T-cell (primary cell): ENCODE measurements at regions not wholly inside any gene's neighbourhood (a gene's known extent, or its start where the extent isn't known, plus 50 kb on each side); places are given as distances from the start of the nearest gene placed in this dataset.

ENCODE experiments used
- ATAC-seq, 4 experiments: fragments of 200-7000 bp in 3 of 4; fragments of 150-1000 bp in 1 of 4; cut with Tn5 transposase; replicated peaks in 1 of 4; 1 replicate in 3 of 4; 2 replicates in 1 of 4; pipeline ENCODE4 v1.10.0; 2021; ENCODE audit warnings: moderate library complexity in 3 of 4, mild to moderate bottlenecking in 2 of 4, moderate number of reproducible peaks in 1 of 4
- CTCF ChIA-PET, 2 donors: fragments of 300-600 bp; sonication (Branson Sonifier 250); formaldehyde crosslinking; loops; one replicate each; lab custom pipeline; 2022; ENCODE audit warnings: antibody characterized with exemption in 2 of 2; lab: Charles Lee
- POLR2A ChIA-PET, 2 donors: fragments of 300-600 bp; sonication (Branson Sonifier 250); formaldehyde crosslinking; loops; one replicate each; lab custom pipeline; 2022; ENCODE audit warnings: antibody characterized with exemption in 2 of 2; lab: Charles Lee
- DNase-seq, 35 experiments: peaks; one replicate each; pipeline versions ENCODE4 v3.0.0 to v3.0.0-alpha.2; 2013 to 2023
- H3K27ac ChIP-seq: one replicate; pipeline ENCODE4 v1.5.1; 2013; ENCODE audit warnings: low read length
- H3K27me3 ChIP-seq, 2 experiments: replicated peaks in 1 of 2; 1 replicate in 1 of 2; 2 replicates in 1 of 2; pipeline versions ENCODE4 v1.6.1 to v1.7.0; 2013; ENCODE audit warnings: low read length in 1 of 2, mixed read lengths in 1 of 2; ENCODE audit not compliant: control insufficient read depth in 2 of 2, insufficient read depth in 2 of 2; ENCODE audit errors: extremely low read depth in 1 of 2
- H3K36me3 ChIP-seq, 2 donors: 1 replicate in 1 of 2; 2 replicates in 1 of 2; pipeline versions ENCODE4 v1.6.1 to v1.7.0; 2013; ENCODE audit warnings: low read length in 1 of 2; ENCODE audit not compliant: control insufficient read depth in 2 of 2, insufficient read depth in 1 of 2; ENCODE audit errors: extremely low read depth in 1 of 2
- H3K4me1 ChIP-seq, 2 experiments: 1 replicate in 1 of 2; 2 replicates in 1 of 2; pipeline versions ENCODE4 v1.6.1 to v1.7.0; 2013; ENCODE audit warnings: low read length in 2 of 2, mixed read lengths in 1 of 2; ENCODE audit not compliant: insufficient read depth in 2 of 2, control insufficient read depth in 1 of 2; ENCODE audit errors: extremely low read depth in 1 of 2
- H3K4me3 ChIP-seq, 2 donors: 1 replicate in 1 of 2; 2 replicates in 1 of 2; pipeline versions ENCODE4 v1.5.1 to v1.7.0; 2013; ENCODE audit warnings: mild to moderate bottlenecking in 2 of 2, low read length in 1 of 2, moderate library complexity in 1 of 2; ENCODE audit not compliant: control insufficient read depth in 1 of 2; ENCODE audit errors: extremely low read depth in 1 of 2
- H3K9me3 ChIP-seq: 2 replicates; pipeline ENCODE4 v1.7.0; 2013
- H3K27ac Mint-ChIP-seq, 2 donors: one replicate each; pipeline ENCODE4 v1.8.0; 2020 to 2021; ENCODE audit warnings: mild to moderate bottlenecking in 2 of 2, mixed read lengths in 2 of 2
- H3K27me3 Mint-ChIP-seq, 2 donors: one replicate each; pipeline ENCODE4 v1.8.0; 2021 to 2022; ENCODE audit warnings: mixed read lengths in 2 of 2
- H3K36me3 Mint-ChIP-seq: one replicate; pipeline ENCODE4 v1.8.0; 2021; ENCODE audit warnings: mixed read lengths
- H3K4me1 Mint-ChIP-seq, 3 donors: one replicate each; pipeline ENCODE4 v1.8.0; 2020 to 2022; ENCODE audit warnings: mixed read lengths in 3 of 3, mild to moderate bottlenecking in 1 of 3
- H3K4me3 Mint-ChIP-seq, 3 donors: one replicate each; pipeline ENCODE4 v1.8.0; 2020 to 2022; ENCODE audit warnings: mild to moderate bottlenecking in 3 of 3, mixed read lengths in 3 of 3, moderate library complexity in 3 of 3
- H3K9me3 Mint-ChIP-seq, 3 donors: one replicate each; pipeline ENCODE4 v1.8.0; 2020 to 2022; ENCODE audit warnings: mixed read lengths in 3 of 3
- WGBS: methylation state at CpG from one replicate; pipeline ENCODE4 v1.1.5; 2013; ENCODE audit warnings: missing lambda C conversion rate; ENCODE audit not compliant: insufficient coverage; 5-methylcytosine and 5-hydroxymethylcytosine counted together

GRCh38 chr14:65972346-65972870, 513.8 kb upstream of the CCDC196 start:
- no peaks in the 10 kb centered on the region for H3K36me3 ChIP-seq
- WGBS: no CpG with 5 or more reads among the region's 4 CpGs
- Mint-ChIP-seq H3K27ac (no peak overlapping the region), H3K27me3 (peaks cover under 1 to 3% of the 10 kb centered on the region in 2 donors), H3K36me3 (no peaks in the 10 kb centered on the region), H3K4me3 (no peak overlapping the region), H3K4me1 (no peaks in the 10 kb centered on the region), H3K9me3 (no peaks in the 10 kb centered on the region)
- H3K27ac ChIP-seq: no peak overlapping the region
- no peak overlapping the region for H3K4me3 ChIP-seq
- ATAC-seq (no peak), DNase-seq (no peak)
- no peaks in the 10 kb centered on the region for H3K4me1 ChIP-seq
- H3K27me3 ChIP-seq: peaks cover 0 to 7% of the 10 kb centered on the region in 2 experiments
- CTCF ChIA-PET: no interaction called here
- H3K9me3 ChIP-seq: no peaks in the 10 kb centered on the region
- POLR2A ChIA-PET: no interaction called here

GRCh38 chr14:65972891-65973290, 513.3 kb upstream of the CCDC196 start:
- CTCF ChIA-PET: no interaction called here
- H3K9me3 Mint-ChIP-seq: no peaks in the 10 kb centered on the region
- H3K4me1 Mint-ChIP-seq: no peaks in the 10 kb centered on the region
- no peak for ATAC-seq
- H3K36me3 ChIP-seq: no peaks in the 10 kb centered on the region
- H3K27me3 ChIP-seq: peaks cover 0 to 7% of the 10 kb centered on the region in 2 experiments
- H3K9me3 ChIP-seq: no peaks in the 10 kb centered on the region
- no peak overlapping the region for H3K4me3 Mint-ChIP-seq
- POLR2A ChIA-PET: no interaction called here
- no peak for DNase-seq
- H3K36me3 Mint-ChIP-seq: no peaks in the 10 kb centered on the region
- no peak overlapping the region for H3K27ac ChIP-seq
- no peak overlapping the region for H3K4me3 ChIP-seq
- peaks cover 0 to 3% of the 10 kb centered on the region in 2 donors for H3K27me3 Mint-ChIP-seq
- no peak overlapping the region for H3K27ac Mint-ChIP-seq
- H3K4me1 ChIP-seq: no peaks in the 10 kb centered on the region
- WGBS: 58% methylated on average over 2 of the region's 3 CpGs

DNA sequence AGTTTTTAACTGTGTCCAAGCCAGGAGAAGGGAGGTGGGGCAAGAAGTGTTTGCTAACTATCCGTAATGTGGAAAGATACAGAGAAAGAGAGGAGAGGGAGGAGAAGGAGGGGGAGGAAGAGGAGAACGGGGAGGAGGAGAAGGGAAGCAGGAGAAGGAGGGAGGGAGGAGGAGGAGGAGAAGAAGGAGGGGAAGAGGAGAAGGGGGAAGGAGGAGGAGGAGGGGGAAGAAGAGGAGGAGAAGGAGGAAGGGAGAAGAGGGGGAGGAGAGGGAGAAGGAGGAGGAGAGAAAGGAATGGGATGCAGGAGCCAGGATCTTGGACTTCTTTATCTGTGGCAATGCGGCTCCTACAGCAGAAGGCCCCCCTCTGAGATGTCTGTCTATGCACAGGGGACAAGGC, 510.3 kb upstream of the CCDC196 start:
- POLR2A ChIA-PET: no interaction called here
- Mint-ChIP-seq H3K4me3 (no peak overlapping the region), H3K27ac (no peak overlapping the region), H3K9me3 (peaks cover 0 to 17% (median 14%) of the 10 kb centered on the region in 3 donors), H3K4me1 (no peaks in the 10 kb centered on the region), H3K27me3 (peaks cover 0 to 2% of the 10 kb centered on the region in 2 donors), H3K36me3 (peaks cover 4% of the 10 kb centered on the region)
- Histone ChIP-seq H3K27ac (no peak overlapping the region), H3K27me3 (peaks cover 0 to 7% of the 10 kb centered on the region in 2 experiments), H3K9me3 (no peaks in the 10 kb centered on the region), H3K4me3 (no peak overlapping the region), H3K36me3 (no peaks in the 10 kb centered on the region), H3K4me1 (no peaks in the 10 kb centered on the region)
- CTCF ChIA-PET: no interaction called here
- no peak for ATAC-seq
- no peak for DNase-seq
- WGBS: 90% methylated on average over 3 of the region's 3 CpGs

DNA sequence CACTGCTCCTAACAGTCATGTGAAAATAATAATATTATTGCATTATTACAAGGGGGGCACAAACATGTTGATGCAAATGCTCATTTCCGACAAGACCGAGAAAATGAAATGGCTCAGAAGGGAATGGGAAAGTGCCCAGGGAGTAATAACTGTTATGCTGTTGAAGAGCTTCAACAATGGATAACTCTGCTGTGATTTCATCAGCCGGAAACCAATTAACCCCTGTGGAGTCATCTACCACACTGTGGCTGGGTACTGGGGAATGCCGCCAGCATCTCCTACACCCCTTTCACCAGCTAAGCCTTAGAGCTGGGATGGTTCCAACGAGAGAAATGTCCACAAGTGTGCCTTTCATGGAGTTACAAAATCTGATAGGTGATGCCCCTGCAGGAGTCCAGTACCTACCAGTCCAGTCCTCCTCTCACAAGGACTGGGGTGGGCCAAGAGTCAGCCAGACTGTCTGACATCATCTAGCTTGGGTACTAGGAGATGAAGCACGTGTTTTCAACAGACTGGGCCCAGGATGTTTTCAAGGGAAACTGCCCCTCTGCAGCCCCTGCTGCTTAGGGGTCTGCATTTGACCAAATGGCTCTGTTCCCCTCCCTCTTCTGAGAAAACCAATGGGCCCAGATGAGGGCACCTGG, 509.3 kb upstream of the CCDC196 start:
- no peaks in the 10 kb centered on the region for H3K4me1 ChIP-seq
- Mint-ChIP-seq H3K4me3 (no peak overlapping the region), H3K27ac (no peak overlapping the region), H3K4me1 (no peaks in the 10 kb centered on the region), H3K36me3 (peaks cover 4% of the 10 kb centered on the region), H3K9me3 (peaks cover 0 to 17% (median 14%) of the 10 kb centered on the region in 3 donors), H3K27me3 (peaks cover 0 to 2% of the 10 kb centered on the region in 2 donors)
- H3K27me3 ChIP-seq: peaks cover 0 to 7% of the 10 kb centered on the region in 2 experiments
- H3K27ac ChIP-seq: no peak overlapping the region
- POLR2A ChIA-PET: no interaction called here
- H3K4me3 ChIP-seq: no peak overlapping the region
- no peaks in the 10 kb centered on the region for H3K36me3 ChIP-seq
- CTCF ChIA-PET: interaction anchor here in 1 of 2 donors (0.5 kb wide), 1 partner anchor 150 kb away, joined by 4 read pairs; no protein-coding TSS in a partner anchor
- WGBS: 93% methylated on average over 4 of the region's 6 CpGs
- ATAC-seq (no peak), DNase-seq (no peak)
- no peaks in the 10 kb centered on the region for H3K9me3 ChIP-seq

GRCh38 chr14:65981192-65981843, 504.9 kb upstream of the CCDC196 start:
- H3K4me3 ChIP-seq: no peak overlapping the region

GRCh38 chr14:65986041-65986440, 500.1 kb upstream of the CCDC196 start:
- no peak overlapping the region for H3K27ac Mint-ChIP-seq
- ChIA-PET CTCF (no interaction called here), POLR2A (no interaction called here)
- DNase-seq (no peak), ATAC-seq (no peak)
- H3K36me3 Mint-ChIP-seq: no peaks in the 10 kb centered on the region
- WGBS: 89% methylated on average over 1 of the region's 1 CpG
- H3K4me3 ChIP-seq: no peak overlapping the region
- H3K9me3 ChIP-seq: no peaks in the 10 kb centered on the region
- H3K4me3 Mint-ChIP-seq: no peak overlapping the region
- H3K9me3 Mint-ChIP-seq: peaks cover 0 to 6% (median 0%) of the 10 kb centered on the region in 3 donors
- H3K27me3 Mint-ChIP-seq: no peaks in the 10 kb centered on the region
- H3K27me3 ChIP-seq: peaks cover 0 to 4% of the 10 kb centered on the region in 2 experiments
- no peaks in the 10 kb centered on the region for H3K36me3 ChIP-seq
- no peaks in the 10 kb centered on the region for H3K4me1 ChIP-seq
- no peak overlapping the region for H3K27ac ChIP-seq
- H3K4me1 Mint-ChIP-seq: peaks cover 0 to 7% (median 0%) of the 10 kb centered on the region in 3 donors

More at GRCh38 chr14:65981192-65981843, 504.9 kb upstream of the CCDC196 start:
- DNase-seq (no peak), ATAC-seq (no peak)
- Histone ChIP-seq H3K4me1 (no peaks in the 10 kb centered on the region), H3K36me3 (no peaks in the 10 kb centered on the region), H3K9me3 (no peaks in the 10 kb centered on the region), H3K27me3 (peaks cover 0 to 3% of the 10 kb centered on the region in 2 experiments), H3K27ac (no peak overlapping the region)
- no peak overlapping the region for H3K4me3 Mint-ChIP-seq
- peaks cover 4% of the 10 kb centered on the region for H3K36me3 Mint-ChIP-seq
- 92% methylated on average over 3 of the region's 6 CpGs for WGBS
- H3K9me3 Mint-ChIP-seq: peaks cover 6 to 17% (median 14%) of the 10 kb centered on the region in 3 donors
- POLR2A ChIA-PET: no interaction called here
- peaks cover 0 to 2% of the 10 kb centered on the region in 2 donors for H3K27me3 Mint-ChIP-seq
- peaks cover 0 to 5% (median 0%) of the 10 kb centered on the region in 3 donors for H3K4me1 Mint-ChIP-seq
- CTCF ChIA-PET: no interaction called here
- no peak overlapping the region for H3K27ac Mint-ChIP-seq
